Renal pelvis (tissue), 1 donor: ENCODE measurements at regions not wholly inside any gene's neighbourhood (a gene's known extent, or its start where the extent isn't known, plus 50 kb on each side); places are given as distances from the start of the nearest gene placed in this dataset.

Experiments
- DNase-seq: peaks from one replicate; pipeline ENCODE4 v3.0.0-alpha.2; 2013

DNA sequence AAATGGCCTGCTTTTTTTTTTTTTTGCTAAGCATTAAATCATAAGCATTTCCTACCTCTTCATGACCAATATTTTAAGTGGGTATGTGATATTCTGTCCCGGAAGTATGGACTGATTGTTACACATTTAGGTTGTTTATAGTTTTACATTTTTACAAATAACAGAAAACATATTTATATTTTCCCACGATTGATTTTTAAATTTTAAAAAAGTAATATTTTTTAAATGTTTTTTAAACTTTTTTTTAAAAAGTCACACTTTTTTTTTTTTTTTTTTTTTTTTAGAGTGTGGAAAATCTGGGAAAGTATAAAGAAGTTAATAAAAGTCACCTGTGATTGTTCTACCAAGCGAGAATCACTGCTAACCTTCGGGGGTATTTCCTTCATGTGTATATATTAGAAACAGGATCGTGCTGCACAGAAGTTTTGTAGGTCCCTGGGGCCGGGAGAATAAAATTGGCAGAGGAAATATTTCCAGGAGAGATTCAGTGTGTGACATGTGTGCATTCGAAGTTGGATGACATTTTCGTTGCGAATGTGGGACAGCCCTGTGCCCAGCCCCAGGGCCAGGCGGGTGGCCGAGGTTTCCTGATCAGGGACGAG, 173.1 kb downstream of the CDC5L start:
- DNase-seq, result no peak

DNA sequence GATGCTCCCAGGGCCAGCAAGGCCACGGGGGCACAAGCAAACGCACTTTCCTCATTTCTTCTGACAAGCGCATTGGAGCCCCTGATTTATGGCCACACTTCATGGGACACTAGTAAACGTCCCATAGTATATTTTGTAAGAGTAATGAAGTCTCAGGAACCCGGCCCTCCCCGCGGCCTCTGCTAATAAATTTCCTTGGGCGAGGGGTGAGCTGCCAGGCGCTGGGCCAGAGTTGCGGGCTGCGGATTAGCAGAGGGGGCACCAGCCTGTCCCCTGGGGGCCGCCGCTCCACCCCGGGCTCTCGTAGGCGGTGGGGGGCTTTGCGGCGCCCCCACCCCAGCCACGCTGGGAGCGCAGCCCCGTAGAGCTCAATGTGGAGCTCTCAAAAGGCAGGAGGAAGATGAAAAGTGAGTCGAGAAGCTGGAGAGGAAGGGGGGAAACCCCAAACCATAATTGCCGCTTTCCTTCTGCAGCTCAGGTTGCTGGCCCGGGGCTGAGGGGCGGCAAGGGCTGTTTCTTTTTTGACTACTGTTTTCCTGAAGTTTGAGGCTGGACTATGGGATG, 173.6 kb downstream of the CDC5L start:
- DNase-seq, result no peak

DNA sequence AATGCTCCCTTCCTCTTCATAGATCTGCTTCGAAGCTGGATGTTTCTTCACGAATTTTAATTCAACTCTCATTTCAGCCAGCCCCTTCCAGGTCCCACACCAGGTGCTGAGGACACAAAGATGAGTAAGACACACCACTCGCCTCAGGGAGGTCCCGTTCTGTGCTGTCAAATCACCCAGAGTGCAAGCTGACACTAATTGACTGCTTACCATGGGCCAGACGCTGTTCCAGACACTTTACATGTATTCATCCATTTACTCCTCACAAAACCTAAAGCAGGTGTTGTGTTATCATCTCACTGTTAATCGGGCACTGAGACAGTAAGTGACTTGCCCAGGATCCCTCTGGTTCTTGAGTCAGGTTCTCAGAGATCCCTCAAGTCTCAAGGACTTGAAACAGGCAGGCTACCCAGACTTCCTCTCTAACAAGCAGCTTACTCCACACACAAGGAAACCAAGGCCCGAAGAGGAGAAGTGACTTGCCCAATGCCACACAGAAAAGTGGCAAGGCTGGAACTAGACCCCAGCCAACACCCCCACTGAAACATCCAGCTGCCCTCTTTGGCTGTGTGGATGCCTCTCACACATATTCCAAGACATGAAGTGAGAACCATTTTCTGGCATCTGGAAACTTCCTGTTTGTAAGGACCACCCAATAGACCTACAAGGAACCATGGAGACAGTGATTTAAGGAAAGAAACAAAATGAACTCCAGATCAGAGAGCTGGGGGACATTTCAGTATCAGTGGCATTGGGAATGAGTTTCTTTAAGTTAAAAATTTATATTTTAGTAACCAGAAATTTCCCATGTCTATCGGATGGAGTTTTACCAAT, 174.5 kb downstream of the CDC5L start:
- no peak for DNase-seq

DNA sequence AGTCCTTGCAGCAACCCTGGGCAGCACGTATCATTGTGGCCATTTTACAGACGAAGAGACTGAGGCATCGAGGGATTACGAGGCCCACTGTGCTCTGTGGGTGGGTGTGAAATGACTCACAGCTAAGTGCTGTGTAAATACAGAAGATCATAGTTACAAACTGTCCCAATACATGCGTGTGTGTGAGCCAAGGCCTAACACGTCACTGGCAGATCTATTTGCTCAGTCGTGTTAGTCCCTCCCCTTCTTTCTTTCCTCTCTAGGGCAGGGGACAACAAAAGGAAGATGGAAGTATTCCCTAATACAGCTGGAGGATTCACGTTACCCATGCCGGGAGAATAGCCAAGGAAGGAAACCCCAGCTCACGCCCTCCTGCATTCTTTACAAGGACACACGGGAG, 175.9 kb downstream of the CDC5L start:
- DNase-seq, result no peak

DNA sequence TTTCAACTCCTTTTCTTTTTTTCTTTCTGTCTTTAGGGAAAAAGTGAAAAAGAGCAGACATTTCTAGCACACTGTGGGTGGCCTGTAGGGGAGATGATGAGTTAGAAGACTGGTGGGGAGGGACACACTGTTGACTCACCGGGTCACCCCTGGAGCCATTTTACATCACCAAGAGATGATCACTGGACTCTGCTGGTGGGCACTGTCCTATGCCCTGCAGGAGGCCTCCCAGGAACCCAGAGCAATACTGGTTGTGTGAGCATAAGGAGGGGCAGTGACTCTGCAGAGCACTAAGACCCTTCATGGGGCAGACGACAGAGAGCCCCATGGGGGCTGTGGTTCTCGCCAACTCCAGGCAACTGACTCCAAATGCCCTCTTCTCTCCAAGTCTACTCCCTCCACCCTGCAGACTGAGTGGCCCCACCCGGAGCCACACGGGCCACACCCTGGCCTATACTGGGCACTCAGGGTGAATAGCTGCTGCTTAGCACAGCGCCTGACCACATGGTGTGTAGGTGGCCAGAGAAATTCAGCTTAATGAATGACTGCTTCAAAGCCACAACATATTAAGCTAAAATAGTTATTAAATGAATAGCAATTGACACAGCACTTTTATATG, 177.5 kb downstream of the CDC5L start:
- DNase-seq, result no peak

DNA sequence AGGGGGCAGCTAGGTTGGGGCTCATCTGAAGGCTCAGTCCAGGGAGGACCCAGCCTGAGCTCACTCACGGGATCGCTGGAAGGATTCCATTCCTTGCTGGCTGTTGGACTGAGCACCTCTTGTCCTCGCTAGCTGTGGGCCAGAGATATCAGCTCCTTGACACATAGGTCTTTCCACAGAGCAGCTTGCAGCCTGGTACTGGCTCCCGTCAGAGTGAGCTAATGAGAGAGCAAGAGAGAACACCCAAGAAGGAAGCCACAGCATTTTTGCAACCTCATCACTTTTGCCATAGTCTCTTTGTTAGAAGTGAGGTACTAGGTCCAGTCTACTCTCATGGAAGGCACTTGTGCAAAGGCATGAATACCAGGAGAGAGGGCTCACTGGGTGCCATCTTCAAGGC, 179.9 kb downstream of the CDC5L start:
- no peak for DNase-seq

DNA sequence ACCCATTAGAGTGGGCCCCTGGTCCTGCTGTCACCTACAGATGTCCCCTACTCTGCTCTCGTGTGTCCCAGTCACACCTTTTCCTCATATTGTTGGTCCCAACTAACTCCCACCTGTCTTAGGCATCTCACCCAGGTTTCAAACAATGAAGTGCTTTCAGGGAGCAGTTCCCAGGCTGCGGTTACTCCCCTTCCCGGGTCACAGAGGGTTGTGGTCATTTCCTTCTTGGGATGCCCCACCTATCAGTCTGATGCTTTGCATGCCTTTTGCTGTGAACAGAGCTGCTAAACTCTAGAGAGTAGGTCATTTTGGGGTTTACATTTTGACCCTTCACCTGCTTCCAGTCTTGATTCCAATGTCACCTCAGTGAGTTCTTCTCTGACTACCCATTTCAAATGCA, 181.6 kb downstream of the CDC5L start:
- no peak for DNase-seq

DNA sequence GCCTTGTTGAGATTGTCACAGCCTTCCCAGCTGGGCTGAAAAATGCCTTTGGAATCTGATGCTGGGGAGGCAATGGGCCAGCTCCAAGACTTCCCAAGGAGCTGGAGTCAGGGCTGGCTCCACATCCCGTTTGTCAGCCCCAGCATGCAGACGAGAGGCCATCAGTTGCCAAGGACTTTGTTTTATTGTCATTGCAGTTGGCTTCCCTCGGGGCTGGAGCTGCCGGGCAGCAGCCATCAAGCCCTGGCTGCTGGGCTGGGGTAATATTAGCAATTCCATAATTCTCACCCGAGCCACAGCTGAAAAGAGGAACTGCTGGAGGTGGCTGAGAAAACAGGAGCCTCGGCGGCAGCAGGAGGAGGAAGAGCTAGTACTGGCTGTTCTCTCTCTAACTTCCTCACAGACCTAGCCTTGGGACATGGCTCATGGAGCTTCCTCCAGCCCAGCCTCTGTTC, 182.5 kb downstream of the CDC5L start:
- peak; percentile 49 for DNase-seq

DNA sequence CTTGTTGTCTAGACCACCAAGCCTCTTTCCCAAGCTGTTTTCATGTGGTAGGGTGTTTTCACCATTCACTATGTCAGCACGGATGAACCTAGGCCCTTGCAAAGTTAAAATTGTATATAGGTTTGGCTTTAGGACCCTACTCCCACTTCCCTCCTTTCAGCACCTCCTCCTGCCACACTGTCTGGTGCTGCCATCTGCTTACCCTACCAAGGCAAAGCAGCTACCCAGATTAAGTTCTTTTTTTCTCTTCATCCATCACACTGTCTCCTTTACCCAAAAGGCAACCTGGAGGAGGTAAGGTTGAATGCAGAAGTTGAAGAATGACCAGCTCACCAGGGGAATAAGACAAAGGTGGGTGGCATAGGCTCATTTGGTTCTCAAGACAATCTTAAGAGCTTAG, 184.0 kb downstream of the CDC5L start:
- no peak for DNase-seq

DNA sequence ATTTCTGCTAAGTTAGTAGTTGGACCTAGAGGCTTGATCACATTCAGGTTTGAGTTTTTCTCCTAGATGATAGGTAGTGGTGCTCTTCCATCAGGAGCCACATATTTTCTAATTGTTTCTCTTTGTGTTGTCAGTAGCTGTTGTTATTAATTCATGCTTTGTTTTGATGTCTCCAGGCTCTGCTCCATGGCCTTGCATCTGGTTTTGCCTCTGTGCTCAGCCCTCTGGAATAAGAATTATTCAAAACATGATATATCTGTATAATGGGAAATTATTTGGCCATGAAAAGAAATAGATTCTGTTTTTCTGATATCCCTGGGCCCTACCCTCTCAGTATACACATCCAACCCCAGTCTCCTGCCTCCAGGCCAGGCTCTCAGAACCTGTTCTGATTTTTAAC, 184.8 kb downstream of the CDC5L start:
- no peak for DNase-seq

DNA sequence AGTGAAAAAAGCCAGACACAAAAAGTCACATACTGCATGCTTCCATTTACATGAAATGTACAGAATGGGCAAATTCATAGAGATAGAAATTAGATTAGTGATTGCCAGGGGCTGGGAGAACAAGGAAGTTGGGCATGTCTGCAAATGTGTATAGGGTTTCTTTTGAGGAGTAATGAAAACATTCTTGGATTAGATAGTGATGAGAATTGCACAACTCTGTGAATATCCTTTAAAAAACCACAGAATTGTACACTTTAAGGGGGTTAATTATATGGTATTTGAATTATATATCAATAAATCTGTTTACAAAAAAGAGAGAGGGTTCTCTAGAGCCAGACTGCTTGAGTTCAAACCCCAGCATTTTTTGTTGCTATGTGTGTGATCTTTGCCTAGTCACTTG, 188.1 kb downstream of the CDC5L start:
- DNase-seq, result no peak

DNA sequence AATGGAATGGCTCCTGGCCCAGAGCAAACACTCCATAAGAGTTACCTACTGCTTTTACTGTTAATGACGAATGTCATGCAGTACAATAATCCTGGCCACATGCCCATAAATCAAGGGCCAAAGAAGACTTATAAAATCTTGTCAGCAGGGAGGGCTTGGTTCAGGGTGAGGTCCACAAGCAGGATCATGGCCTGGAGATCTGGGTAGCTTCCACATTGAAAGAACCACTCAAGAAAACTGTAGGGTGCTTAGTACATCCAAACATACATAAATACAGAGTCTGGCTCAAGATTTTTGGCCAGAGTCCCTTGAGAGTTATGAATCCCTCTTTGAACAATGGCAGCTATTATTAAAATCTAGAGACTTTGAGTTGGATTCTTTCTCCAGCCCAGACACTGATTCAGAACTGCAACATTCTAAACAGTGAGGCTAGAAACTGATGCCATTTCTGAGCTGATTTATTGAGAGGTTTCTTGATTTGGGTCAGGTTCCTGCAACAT, 188.7 kb downstream of the CDC5L start:
- no peak for DNase-seq

DNA sequence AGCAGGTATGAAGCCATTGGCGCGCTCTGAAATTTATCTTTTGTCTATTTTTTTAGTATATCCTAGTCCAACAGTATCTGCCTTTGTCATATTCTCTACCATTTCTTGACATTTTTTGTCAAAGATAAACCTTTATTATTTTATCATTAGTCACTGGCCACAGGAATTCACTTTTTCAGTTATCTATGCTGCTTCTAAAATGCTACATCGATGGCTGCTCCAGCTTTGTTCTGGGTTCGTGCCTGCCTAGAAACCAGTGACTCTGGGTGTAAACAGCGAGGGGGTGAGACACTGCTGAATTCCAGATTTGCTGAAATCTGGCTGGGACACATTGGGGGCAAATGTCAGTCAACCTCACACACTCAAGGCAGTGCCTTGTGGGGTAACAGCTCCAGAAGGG, 193.4 kb downstream of the CDC5L start:
- no peak for DNase-seq

DNA sequence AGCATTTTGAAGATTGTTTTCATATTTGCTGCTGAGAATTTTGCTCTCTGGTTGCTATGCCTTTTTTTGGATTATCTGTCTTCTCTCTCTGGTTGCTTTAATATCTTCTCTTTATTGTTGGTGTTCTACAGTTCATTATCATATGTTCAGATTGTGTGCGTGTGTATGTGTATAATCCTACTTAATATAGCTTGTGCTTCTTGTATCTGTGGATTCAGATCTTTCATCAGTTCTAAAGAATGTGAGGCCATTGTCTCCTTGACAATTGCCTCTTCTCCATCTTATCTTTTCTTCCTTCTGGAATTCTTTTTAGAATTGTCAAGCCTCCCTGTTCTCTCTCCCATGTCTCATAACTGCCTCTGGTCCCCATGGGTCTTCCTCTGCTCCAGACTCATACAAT, 195.4 kb downstream of the CDC5L start:
- DNase-seq, result no peak

DNA sequence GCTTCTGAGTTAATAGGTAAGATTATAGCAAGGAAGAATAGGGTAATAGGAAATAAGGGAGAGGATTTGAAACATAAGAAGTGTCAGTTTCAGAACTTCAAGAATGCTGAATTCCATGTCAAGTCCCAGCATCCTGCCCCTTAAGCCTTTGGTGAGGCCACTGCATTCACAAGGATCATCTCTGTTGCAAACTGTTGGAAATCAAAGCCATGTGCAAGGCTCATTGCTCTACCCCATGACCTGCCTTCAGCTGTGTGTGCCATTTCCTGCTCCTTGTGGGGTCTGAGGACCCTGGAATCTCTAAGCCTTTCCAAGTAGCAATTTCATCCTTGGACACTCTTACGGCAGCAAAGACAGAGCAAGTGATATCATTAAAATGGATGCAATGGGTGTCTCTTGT, 203.0 kb downstream of the CDC5L start:
- no peak for DNase-seq

DNA sequence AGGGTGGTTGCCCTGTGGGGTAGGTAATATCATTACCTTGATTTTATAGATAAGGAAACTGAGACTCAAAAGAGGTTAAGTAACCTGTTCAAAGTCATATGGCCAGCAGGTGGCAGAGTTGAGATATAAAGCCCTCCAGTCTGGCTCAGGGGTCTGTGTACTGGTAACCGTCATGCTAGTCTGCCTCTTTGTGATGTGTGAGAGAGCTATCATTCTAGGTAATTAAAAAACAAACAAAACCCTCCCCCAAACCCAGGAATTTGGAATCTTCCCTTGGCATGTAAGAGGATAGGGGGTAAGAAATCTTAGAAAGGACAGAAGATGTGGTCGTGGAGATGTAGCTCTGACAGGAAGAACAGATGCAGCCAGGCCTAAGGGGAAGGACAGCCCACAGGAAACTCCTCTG, 206.0 kb downstream of the CDC5L start:
- DNase-seq, result peak; percentile 63

DNA sequence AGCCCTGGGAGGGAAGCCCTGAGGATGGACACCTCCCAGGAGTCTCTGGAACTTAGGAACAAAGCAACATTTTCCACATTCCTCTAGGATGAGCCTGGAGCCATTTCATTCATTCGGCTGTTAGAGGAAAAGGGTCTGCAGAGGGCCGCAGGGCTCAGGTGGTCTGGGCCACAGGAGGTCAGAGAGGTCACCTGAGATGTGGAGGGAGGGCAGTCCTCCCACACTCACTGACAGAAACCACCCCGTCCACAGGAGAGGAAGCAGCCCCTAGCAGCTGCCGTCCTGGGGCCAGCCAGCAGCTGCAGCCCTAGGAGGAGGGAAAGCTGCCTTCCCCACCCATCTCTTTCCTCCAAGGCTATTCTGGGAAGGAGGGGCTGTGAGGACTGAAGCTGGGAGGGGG, 207.0 kb downstream of the CDC5L start:
- no peak for DNase-seq

DNA sequence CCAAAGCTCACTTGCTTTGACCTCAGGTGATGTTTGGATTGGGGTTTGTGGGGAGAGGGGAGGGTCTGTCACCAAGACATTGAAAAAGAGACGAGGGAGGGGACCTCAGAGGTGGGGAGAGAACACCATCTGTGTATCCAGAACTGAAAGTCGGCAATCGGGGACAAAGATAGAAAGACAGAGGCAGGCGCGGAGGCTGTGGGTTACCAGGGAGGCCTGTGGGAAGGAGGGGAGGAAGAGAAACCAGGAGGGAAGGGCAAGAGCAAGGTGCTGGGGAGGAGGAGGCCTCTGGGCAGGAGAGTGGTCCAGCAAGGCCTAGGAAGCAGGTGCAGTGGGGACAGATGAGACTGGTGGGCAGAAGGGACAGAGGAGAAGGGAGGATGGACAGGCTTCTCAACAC, 211.2 kb downstream of the CDC5L start:
- no peak for DNase-seq

DNA sequence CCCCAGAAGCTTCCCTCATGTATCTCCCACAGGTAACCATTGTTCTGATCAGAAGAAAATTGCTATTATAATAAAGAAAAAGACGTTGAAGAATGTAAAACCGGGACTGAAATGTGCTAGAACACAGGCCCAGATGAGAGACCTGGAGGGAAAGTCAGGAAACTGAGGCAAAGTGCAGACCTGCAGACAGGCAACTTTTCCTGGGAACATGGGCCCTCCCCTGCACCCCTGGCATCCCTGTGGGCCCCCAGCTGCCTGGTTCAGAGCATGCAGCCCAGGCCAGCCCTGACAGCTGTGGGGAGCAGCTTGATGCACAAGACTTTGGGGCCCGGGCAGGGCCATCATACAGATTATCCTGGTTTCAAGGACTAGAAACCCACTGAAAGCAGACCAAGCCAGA, 212.2 kb downstream of the CDC5L start:
- no peak for DNase-seq

DNA sequence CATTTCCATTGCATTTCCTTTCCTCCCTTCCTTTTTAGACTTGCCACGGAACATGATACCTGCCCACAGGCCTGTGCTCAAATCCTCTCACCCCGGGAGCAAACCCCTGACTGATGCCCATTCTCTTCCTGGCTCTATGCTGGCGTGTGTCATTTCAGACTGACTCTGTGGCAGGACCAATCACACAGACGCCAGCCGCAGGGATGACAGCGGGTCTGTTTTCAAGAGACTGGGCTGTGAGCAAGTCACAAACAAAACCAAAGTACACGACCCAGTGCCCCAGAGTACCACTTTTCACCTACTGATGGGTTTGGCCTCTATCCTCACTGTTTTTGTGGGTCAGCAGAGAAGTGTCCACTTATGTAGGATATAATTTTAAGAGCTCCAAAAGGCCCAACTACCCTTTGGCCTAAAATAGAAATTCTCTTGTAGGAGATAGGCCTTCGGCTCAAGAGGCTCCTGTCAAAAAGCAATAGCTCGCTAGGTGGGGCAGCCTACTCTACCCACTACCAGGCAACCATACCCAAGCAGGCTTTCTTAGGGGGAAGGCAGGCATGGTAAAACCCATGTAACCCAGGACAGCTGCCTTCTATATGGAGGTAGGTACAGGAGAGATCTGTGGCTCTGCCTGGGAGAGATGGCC, 215.7 kb downstream of the CDC5L start:
- DNase-seq, result no peak

DNA sequence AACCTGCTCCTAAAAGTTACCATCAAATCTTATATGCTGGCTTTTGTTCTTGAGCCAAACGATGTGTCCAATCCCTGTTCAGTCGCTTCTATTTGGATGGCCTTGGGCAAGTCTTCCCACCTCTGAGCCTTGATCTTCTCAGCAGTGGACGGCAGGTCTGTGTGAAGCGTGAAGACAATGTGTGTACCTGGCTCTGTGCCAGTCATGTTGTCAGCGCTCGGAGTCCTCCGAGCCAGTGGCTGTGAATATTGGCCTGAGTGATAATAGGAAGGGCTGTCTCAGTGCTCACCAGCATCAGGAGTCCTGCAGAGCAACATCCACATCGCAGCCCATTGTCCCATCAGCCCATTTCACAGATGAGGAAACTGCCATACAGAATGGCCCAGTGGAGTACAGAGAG, 219.0 kb downstream of the CDC5L start:
- DNase-seq, result no peak

DNA sequence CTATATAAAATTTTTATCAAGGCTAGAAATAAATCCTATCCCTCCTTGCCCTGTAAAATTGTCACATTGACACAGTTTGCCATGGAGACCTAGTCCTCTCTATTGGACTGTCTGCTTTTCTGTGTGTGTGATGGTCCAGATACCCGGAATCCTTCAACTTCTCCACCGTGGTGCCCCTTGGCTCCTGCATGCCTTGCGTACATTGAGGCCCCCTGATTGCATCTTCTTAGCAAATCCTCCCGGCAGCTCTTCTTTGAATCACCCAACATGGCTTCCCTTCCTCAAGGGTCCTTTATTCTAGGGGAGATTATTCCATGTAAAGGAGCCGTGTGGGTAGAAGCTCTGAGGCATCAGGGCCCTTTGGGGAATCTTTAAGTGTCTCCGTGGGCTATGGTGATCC, 219.5 kb downstream of the CDC5L start:
- no peak for DNase-seq
